AG10803 (cell line): ENCODE measurements at regions not wholly inside any gene's neighbourhood (a gene's known extent, or its start where the extent isn't known, plus 50 kb on each side); places are given as distances from the start of the nearest gene placed in this dataset.
"Not testable (repeated sequence)": the region's sequence is repeated elsewhere in the genome, so short reads cannot be mapped to it uniquely, and the experiment has no call there.

Source experiments
- DNase-seq: peaks from one replicate; pipeline ENCODE4 v3.0.0; 2010; ENCODE audit warnings: low read depth
- H3K4me3 ChIP-seq: 2 replicates; pipeline ENCODE4 v1.5.1; 2011; ENCODE audit warnings: mild to moderate bottlenecking, low read length, control low read depth
- CTCF ChIP-seq: conservative IDR thresholded peaks from 2 replicates; pipeline ENCODE4 v1.5.1; 2011; ENCODE audit warnings: mild to moderate bottlenecking, low read length, control low read depth, inconsistent platforms

GRCh38 chr2:83967854-83968253 lies 491.2 kb downstream of the SUCLG1 start:
- no peak for TF ChIP-seq CTCF
- no peak overlapping the region for H3K4me3 ChIP-seq
- DNase-seq = no peak

GRCh38 chr2:83966946-83967345 lies 492.1 kb downstream of the SUCLG1 start:
- DNase-seq, H3K4me3 ChIP-seq: not testable (repeated sequence)

- no peak for TF ChIP-seq CTCF
- DNase-seq = no peak
These were observed 497.6 kb downstream of the SUCLG1 start for GRCh38 chr2:83961512-83961911.

GRCh38 chr2:83960371-83960770 lies 498.7 kb downstream of the SUCLG1 start:
- no peak for DNase-seq
- no peak overlapping the region for H3K4me3 ChIP-seq
- TF ChIP-seq CTCF = no peak

More at GRCh38 chr2:83961512-83961911, 497.6 kb downstream of the SUCLG1 start:
- no peak overlapping the region for H3K4me3 ChIP-seq

- H3K4me3 ChIP-seq = no peak overlapping the region
- DNase-seq = no peak
- no peak for TF ChIP-seq CTCF
These were observed 499.8 kb downstream of the SUCLG1 start for GRCh38 chr2:83959266-83959665.

GRCh38 chr2:83956991-83957390 lies 502.1 kb downstream of the SUCLG1 start:
- no peak for DNase-seq
- TF ChIP-seq CTCF = no peak
- no peak overlapping the region for H3K4me3 ChIP-seq

GRCh38 chr2:83953697-83954096 lies 505.4 kb downstream of the SUCLG1 start:
- no peak for TF ChIP-seq CTCF
- DNase-seq = no peak
- no peak overlapping the region for H3K4me3 ChIP-seq

- no peak for TF ChIP-seq CTCF
- DNase-seq = no peak
- H3K4me3 ChIP-seq = no peak overlapping the region
These were observed 507.6 kb downstream of the SUCLG1 start for GRCh38 chr2:83951378-83951947.
